Thyroid gland (tissue), 4 donors: ENCODE measurements at regions not wholly inside any gene's neighbourhood (a gene's known extent, or its start where the extent isn't known, plus 50 kb on each side); places are given as distances from the start of the nearest gene placed in this dataset.

Experiments
- CTCF ChIP-seq, 6 experiments: fragments of 200-600 bp in 3 of 6; fragments of 450-650 bp in 3 of 6; sonication (generic) in 3 of 6; IDR thresholded peaks; one replicate each; pipeline ENCODE4 v1.5.1; 2016 to 2019; ENCODE audit warnings: antibody characterized with exemption in 6 of 6, mild to moderate bottlenecking in 2 of 6, inconsistent platforms in 1 of 6, moderate library complexity in 1 of 6
- POLR2A ChIP-seq, 2 donors: fragments of 450-650 bp; IDR thresholded peaks; one replicate each; pipeline ENCODE4 v1.6.1; 2017; ENCODE audit warnings: antibody characterized with exemption in 2 of 2, mild to moderate bottlenecking in 2 of 2, moderate library complexity in 1 of 2

GRCh38 chr1:80341021-80341420 is 1334.5 kb upstream of the ADGRL4 start:
- no peak for TF ChIP-seq POLR2A (IDR thresholded peaks at IDR 0.05)
- no peak for TF ChIP-seq CTCF (IDR thresholded peaks at IDR 0.05)
